Right lobe of liver (tissue), 6 donors: ENCODE measurements at regions not wholly inside any gene's neighbourhood (a gene's known extent, or its start where the extent isn't known, plus 50 kb on each side); places are given as distances from the start of the nearest gene placed in this dataset.

Source experiments
- ATAC-seq, 4 donors: fragments of 200-7000 bp; cut with Tn5 transposase; one replicate each; pipeline ENCODE4 v1.9.1; 2020; ENCODE audit warnings: mild to moderate bottlenecking in 4 of 4, moderate library complexity in 4 of 4
- DNase-seq, 3 donors: peaks; one replicate each; pipeline ENCODE4 v3.0.0-alpha.2; 2020
- H3K27ac ChIP-seq, 3 donors: fragments of 200-600 bp; one replicate each; pipeline ENCODE4 v1.8.0; 2022
- H3K27me3 ChIP-seq, 2 donors: fragments of 200-600 bp; one replicate each; pipeline ENCODE4 v1.8.0; 2022
- H3K36me3 ChIP-seq, 4 donors: fragments of 200-600 bp; sonication (generic) in 1 of 4; one replicate each; pipeline versions ENCODE4 v1.5.1 to v1.8.0; 2017 to 2022; ENCODE audit warnings: control low read depth in 1 of 4
- H3K4me1 ChIP-seq, 4 donors: fragments of 200-600 bp; sonication (generic) in 1 of 4; one replicate each; pipeline versions ENCODE4 v1.5.1 to v1.8.0; 2017 to 2022; ENCODE audit warnings: control low read depth in 1 of 4
- H3K4me3 ChIP-seq, 3 donors: fragments of 200-600 bp; one replicate each; pipeline ENCODE4 v1.8.0; 2022
- H3K9me3 ChIP-seq, 4 donors: fragments of 200-600 bp; sonication (generic) in 1 of 4; one replicate each; pipeline versions ENCODE4 v1.5.1 to v1.8.0; 2017 to 2022; ENCODE audit warnings: control low read depth in 1 of 4
- POLR2A ChIP-seq: fragments of 450-650 bp; IDR thresholded peaks from one replicate; pipeline ENCODE4 v1.6.1; 2017; ENCODE audit warnings: antibody characterized with exemption, mild to moderate bottlenecking
- WGBS: methylation state at CpG from one replicate; pipeline ENCODE4 v1.1.6; 2018; ENCODE audit warnings: low coverage, low lambda C conversion rate; ENCODE audit not compliant: insufficient coverage; ENCODE audit errors: missing lambda C conversion rate; 5-methylcytosine and 5-hydroxymethylcytosine counted together
- intact Hi-C, 2 donors: fragments of 100-400 bp; cut with DNase I; formaldehyde crosslinking; loops; one replicate each; pipeline versions ENCODE4 v1.11.2 to v1.14.1; 2022
- TF ChIP-seq, protein P1 (sequence below), 4 donors: fragments of 200-600 bp in 3 of 4; fragments of 450-650 bp in 1 of 4; IDR thresholded peaks; one replicate each; pipeline versions ENCODE4 v1.5.1 to v1.8.0; 2016 to 2022; ENCODE audit warnings: antibody characterized with exemption in 4 of 4, mild to moderate bottlenecking in 2 of 4
- donor health status: DM: no; HTN: yes; CAD: no.
- donor health status: DM: no; HTN: no; CAD: no.
- donor health status: DM: no; HTN: no; CAD: no.
- donor health status: DM: no; HTN: yes; CAD: no.
- donor health status: DM: no; HTN: yes; CAD: no.

DNA sequence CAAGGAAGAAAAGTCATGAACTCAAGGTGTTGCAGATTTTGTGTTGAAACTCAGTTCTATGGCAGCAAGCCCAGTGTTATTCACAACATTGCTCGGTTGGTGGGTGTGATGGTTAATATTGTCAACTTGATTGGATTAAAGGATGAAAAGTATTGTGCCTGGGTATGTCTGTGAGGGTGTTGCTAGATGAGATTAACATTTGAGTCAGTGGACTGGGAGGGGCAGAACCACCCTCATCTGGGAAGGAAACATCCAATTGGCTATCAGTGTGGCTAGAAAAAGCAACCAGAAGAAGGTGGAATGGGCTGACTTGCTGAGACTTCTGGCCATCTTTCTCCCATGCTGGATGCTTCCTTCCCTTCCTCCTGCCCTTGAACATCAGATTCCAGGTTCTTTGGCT lies 353.2 kb downstream of the ADRA2A start:
- WGBS, result 75% methylated on average over 1 of the region's 1 CpG
- H3K36me3 ChIP-seq, result no peaks in the 10 kb centered on the region

GRCh38 chr10:111432588-111432987 lies 355.8 kb downstream of the ADRA2A start:
- Histone ChIP-seq H3K4me3 (no peak overlapping the region), H3K27me3 (no peaks in the 10 kb centered on the region), H3K4me1 (no peaks in the 10 kb centered on the region), H3K36me3 (no peaks in the 10 kb centered on the region), H3K27ac (no peak overlapping the region), H3K9me3 (no peaks in the 10 kb centered on the region)
- DNase-seq (no peak), ATAC-seq (no peak)
- intact Hi-C loops, result no loop called here
- no peak for TF ChIP-seq POLR2A
- TF ChIP-seq, protein P1, sequence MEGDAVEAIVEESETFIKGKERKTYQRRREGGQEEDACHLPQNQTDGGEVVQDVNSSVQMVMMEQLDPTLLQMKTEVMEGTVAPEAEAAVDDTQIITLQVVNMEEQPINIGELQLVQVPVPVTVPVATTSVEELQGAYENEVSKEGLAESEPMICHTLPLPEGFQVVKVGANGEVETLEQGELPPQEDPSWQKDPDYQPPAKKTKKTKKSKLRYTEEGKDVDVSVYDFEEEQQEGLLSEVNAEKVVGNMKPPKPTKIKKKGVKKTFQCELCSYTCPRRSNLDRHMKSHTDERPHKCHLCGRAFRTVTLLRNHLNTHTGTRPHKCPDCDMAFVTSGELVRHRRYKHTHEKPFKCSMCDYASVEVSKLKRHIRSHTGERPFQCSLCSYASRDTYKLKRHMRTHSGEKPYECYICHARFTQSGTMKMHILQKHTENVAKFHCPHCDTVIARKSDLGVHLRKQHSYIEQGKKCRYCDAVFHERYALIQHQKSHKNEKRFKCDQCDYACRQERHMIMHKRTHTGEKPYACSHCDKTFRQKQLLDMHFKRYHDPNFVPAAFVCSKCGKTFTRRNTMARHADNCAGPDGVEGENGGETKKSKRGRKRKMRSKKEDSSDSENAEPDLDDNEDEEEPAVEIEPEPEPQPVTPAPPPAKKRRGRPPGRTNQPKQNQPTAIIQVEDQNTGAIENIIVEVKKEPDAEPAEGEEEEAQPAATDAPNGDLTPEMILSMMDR (IDR thresholded peaks at IDR 0.05), result no peak

More for the DNA sequence above, 353.2 kb downstream of the ADRA2A start:
- TF ChIP-seq, protein P1 (IDR thresholded peaks at IDR 0.05), result no peak
- Histone ChIP-seq H3K27ac (no peak overlapping the region), H3K4me3 (no peak overlapping the region), H3K27me3 (no peaks in the 10 kb centered on the region), H3K9me3 (no peaks in the 10 kb centered on the region), H3K4me1 (no peaks in the 10 kb centered on the region)
- intact Hi-C loops, result no loop called here
- ATAC-seq, result no peak
- DNase-seq, result no peak

GRCh38 chr10:111435871-111436270 lies 359.0 kb downstream of the ADRA2A start:
- no peak for DNase-seq
- H3K27ac ChIP-seq, result no peak overlapping the region
- H3K4me1 ChIP-seq, result no peaks in the 10 kb centered on the region
- TF ChIP-seq, protein P1 (IDR thresholded peaks at IDR 0.05), result no peak
- no peak for TF ChIP-seq POLR2A
- no peak for ATAC-seq
- intact Hi-C loops, result no loop called here
- no peaks in the 10 kb centered on the region for H3K36me3 ChIP-seq
- H3K9me3 ChIP-seq, result no peaks in the 10 kb centered on the region
- WGBS, result 50% methylated on average over 1 of the region's 1 CpG
- no peaks in the 10 kb centered on the region for H3K27me3 ChIP-seq
- H3K4me3 ChIP-seq, result no peak overlapping the region

DNA sequence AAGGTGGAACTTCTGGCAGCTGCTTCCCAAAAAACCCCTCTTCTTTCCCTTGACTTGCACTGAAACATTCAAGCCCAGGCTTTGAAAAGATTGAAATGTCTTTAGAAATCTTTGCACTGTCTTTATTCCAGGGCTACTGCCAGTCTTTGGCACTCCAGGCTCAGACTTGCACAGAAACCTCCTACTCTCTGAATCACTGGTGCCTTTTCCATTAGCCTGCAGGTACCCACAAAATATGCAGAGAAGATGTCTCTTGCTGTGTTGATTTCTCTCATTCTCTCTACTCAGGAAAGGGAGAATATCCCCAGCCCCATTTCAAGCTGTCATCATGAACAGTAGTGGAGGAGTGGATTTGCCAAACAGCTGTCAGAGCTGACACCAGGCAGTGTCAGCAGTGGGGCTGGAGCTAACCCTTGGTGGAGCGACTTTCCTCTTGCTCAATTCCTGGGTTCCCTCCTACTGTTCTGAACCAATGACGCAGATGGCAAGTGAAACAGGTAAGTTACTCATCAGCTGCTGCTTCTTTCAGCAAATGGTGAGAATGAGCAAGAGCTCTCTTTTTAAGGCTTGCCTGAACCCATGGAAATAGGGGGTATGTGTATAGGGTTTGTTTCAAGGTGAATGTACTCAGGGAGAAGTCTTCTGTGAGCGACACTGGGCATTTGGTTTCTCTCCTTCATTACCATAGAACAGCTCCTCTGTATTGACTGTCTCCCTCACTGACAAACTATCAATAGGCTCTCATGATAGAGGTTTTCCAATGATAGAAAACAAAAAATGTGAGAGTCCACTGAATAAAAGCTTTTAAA lies 362.4 kb downstream of the ADRA2A start:
- no peaks in the 10 kb centered on the region for H3K27me3 ChIP-seq
- ATAC-seq (no peak), DNase-seq (no peak)
- H3K36me3 ChIP-seq, result no peaks in the 10 kb centered on the region
- H3K4me3 ChIP-seq, result no peak overlapping the region
- H3K9me3 ChIP-seq, result no peaks in the 10 kb centered on the region
- intact Hi-C loops, result no loop called here
- WGBS, result 83% methylated on average over 2 of the region's 3 CpGs
- H3K4me1 ChIP-seq, result no peaks in the 10 kb centered on the region
- no peak overlapping the region for H3K27ac ChIP-seq
- TF ChIP-seq, protein P1 (IDR thresholded peaks at IDR 0.05), result no peak
- TF ChIP-seq POLR2A, result no peak
